Panc1 (cell line): ENCODE measurements at regions not wholly inside any gene's neighbourhood (a gene's known extent, or its start where the extent isn't known, plus 50 kb on each side); places are given as distances from the start of the nearest gene placed in this dataset.

Source experiments
- ATAC-seq: fragments of 200-7000 bp; cut with Tn5 transposase; 2 replicates; pipeline ENCODE4 v1.9.1; 2020; ENCODE audit warnings: mild to moderate bottlenecking, moderate library complexity
- BruUV-seq: library from RNA; stranded (reverse); fragments of 400-500 nt; replicated peaks from 2 replicates; lab custom pipeline; 2021; lab: Mats Ljungman, UMichigan
- CTCF ChIA-PET: fragments of 300-600 bp; sonication (Branson Sonifier 250); formaldehyde crosslinking; loops from one replicate; lab custom pipeline; 2022; ENCODE audit warnings: antibody characterized with exemption; lab: Charles Lee
- POLR2A ChIA-PET: fragments of 300-600 bp; sonication (Branson Sonifier 250); formaldehyde crosslinking; loops from one replicate; lab custom pipeline; 2022; ENCODE audit warnings: antibody characterized with exemption; lab: Charles Lee
- DNase-seq: peaks from one replicate; pipeline ENCODE4 v3.0.0-alpha.2; 2010; ENCODE audit warnings: low read depth, low spot score
- H3K27ac ChIP-seq: 2 replicates; pipeline ENCODE4 v1.5.1; 2011; ENCODE audit warnings: mild to moderate bottlenecking, low read length, inconsistent platforms
- H3K27me3 ChIP-seq: fragments of 200-500 bp; sonication (Bioruptor generic); 2 replicates; pipeline ENCODE4 v1.6.0; 2014; ENCODE audit warnings: low read length, inconsistent platforms; ENCODE audit not compliant: control insufficient read depth, insufficient read depth
- H3K36me3 ChIP-seq: fragments of 200-500 bp; sonication (Bioruptor generic); 2 replicates; pipeline ENCODE4 v1.5.1; 2014; ENCODE audit warnings: inconsistent platforms, mild to moderate bottlenecking, low read length, moderate library complexity; ENCODE audit not compliant: control insufficient read depth, insufficient read depth
- H3K4me1 ChIP-seq: 2 replicates; pipeline ENCODE4 v1.5.1; 2011; ENCODE audit warnings: inconsistent platforms, mild to moderate bottlenecking, low read length, moderate library complexity; ENCODE audit not compliant: control insufficient read depth, insufficient read depth
- H3K4me3 ChIP-seq, 2 experiments: 2 replicates each; pipeline ENCODE4 v1.5.1; 2011 to 2012; ENCODE audit warnings: low read depth in 2 of 2, low read length in 2 of 2, mild to moderate bottlenecking in 2 of 2, inconsistent platforms in 1 of 2, moderate library complexity in 1 of 2
- H3K9me3 ChIP-seq: fragments of 200-500 bp; sonication (Bioruptor generic); 2 replicates; pipeline ENCODE4 v1.5.1; 2014; ENCODE audit warnings: low read depth, mild to moderate bottlenecking, inconsistent platforms, low read length, moderate library complexity; ENCODE audit not compliant: control insufficient read depth, insufficient read depth
- POLR2AphosphoS5 ChIP-seq: IDR thresholded peaks from 2 replicates; pipeline ENCODE4 v1.6.1; 2012; ENCODE audit warnings: mild to moderate bottlenecking, low read depth, low read length, moderate library complexity
- SIN3A ChIP-seq: IDR thresholded peaks from 2 replicates; pipeline ENCODE4 v1.6.1; 2012; ENCODE audit warnings: low read depth, mild to moderate bottlenecking, low read length, moderate library complexity, borderline replicate concordance; ENCODE audit not compliant: insufficient read depth
- TCF7L2 ChIP-seq: IDR thresholded peaks from 2 replicates; pipeline ENCODE4 v1.6.1; 2011; ENCODE audit warnings: mild to moderate bottlenecking, low read depth, low read length, inconsistent platforms
- in situ Hi-C: cut with HindIII; loops from 2 replicates; pipeline ENCODE4 v1.10.0; 2016; ENCODE audit warnings: low sequenced_read_pairs, low pct_unique_long_range_greater_than_20kb
- intact Hi-C: fragments of 100-400 bp; cut with micrococcal nuclease; formaldehyde crosslinking; loops from one replicate; pipeline ENCODE4 v1.10.0; 2022; ENCODE audit not compliant: unreplicated experiment
- TF ChIP-seq, protein P1 (sequence below), 2 experiments: IDR thresholded peaks; 2 replicates each; pipeline ENCODE4 v1.6.1; 2011 to 2012; ENCODE audit warnings: low read depth in 2 of 2, control low read depth in 1 of 2, low read length in 1 of 2, mild to moderate bottlenecking in 1 of 2, moderate library complexity in 1 of 2; ENCODE audit not compliant: insufficient read depth in 1 of 2
- TF ChIP-seq, protein P2 (sequence below): fragments of 450-650 bp; IDR thresholded peaks from 2 replicates; pipeline ENCODE4 v1.5.1; 2017; ENCODE audit warnings: mild to moderate bottlenecking

DNA sequence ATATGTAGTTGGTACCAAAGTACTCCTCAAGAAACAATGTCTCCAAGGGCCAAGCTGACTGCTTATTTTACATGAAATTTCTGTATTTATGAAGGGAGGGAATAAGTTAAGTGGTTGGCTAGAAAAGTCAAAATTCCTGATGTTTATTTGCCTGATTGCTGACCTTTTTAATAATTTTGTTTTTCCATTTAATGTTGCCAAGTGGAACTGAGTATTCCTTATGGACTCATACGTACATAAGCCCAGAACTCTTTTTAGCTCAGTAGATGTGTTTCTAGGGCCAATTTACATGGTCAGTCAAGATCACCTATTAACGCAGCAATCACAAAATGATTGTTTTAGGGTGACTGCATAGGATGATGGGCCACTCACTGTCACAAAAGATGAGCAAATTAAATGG, 78.3 kb upstream of the FZD8 start:
- no peak overlapping the region for H3K4me3 ChIP-seq
- BruUV-seq, result no TSS peak
- no peaks in the 10 kb centered on the region for H3K27me3 ChIP-seq
- CTCF ChIA-PET, result no interaction called here
- no peak for TF ChIP-seq TCF7L2
- TF ChIP-seq POLR2AphosphoS5, result no peak
- TF ChIP-seq SIN3A, result no peak
- TF ChIP-seq, protein P1, sequence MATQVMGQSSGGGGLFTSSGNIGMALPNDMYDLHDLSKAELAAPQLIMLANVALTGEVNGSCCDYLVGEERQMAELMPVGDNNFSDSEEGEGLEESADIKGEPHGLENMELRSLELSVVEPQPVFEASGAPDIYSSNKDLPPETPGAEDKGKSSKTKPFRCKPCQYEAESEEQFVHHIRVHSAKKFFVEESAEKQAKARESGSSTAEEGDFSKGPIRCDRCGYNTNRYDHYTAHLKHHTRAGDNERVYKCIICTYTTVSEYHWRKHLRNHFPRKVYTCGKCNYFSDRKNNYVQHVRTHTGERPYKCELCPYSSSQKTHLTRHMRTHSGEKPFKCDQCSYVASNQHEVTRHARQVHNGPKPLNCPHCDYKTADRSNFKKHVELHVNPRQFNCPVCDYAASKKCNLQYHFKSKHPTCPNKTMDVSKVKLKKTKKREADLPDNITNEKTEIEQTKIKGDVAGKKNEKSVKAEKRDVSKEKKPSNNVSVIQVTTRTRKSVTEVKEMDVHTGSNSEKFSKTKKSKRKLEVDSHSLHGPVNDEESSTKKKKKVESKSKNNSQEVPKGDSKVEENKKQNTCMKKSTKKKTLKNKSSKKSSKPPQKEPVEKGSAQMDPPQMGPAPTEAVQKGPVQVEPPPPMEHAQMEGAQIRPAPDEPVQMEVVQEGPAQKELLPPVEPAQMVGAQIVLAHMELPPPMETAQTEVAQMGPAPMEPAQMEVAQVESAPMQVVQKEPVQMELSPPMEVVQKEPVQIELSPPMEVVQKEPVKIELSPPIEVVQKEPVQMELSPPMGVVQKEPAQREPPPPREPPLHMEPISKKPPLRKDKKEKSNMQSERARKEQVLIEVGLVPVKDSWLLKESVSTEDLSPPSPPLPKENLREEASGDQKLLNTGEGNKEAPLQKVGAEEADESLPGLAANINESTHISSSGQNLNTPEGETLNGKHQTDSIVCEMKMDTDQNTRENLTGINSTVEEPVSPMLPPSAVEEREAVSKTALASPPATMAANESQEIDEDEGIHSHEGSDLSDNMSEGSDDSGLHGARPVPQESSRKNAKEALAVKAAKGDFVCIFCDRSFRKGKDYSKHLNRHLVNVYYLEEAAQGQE (IDR thresholded peaks at IDR 0.05; ENCODE audit: insufficient read depth in 1 of 2, low read depth in 2 of 2, low read length in 1 of 2), result no peak
- TF ChIP-seq, protein P2, sequence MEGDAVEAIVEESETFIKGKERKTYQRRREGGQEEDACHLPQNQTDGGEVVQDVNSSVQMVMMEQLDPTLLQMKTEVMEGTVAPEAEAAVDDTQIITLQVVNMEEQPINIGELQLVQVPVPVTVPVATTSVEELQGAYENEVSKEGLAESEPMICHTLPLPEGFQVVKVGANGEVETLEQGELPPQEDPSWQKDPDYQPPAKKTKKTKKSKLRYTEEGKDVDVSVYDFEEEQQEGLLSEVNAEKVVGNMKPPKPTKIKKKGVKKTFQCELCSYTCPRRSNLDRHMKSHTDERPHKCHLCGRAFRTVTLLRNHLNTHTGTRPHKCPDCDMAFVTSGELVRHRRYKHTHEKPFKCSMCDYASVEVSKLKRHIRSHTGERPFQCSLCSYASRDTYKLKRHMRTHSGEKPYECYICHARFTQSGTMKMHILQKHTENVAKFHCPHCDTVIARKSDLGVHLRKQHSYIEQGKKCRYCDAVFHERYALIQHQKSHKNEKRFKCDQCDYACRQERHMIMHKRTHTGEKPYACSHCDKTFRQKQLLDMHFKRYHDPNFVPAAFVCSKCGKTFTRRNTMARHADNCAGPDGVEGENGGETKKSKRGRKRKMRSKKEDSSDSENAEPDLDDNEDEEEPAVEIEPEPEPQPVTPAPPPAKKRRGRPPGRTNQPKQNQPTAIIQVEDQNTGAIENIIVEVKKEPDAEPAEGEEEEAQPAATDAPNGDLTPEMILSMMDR, result no peak
- H3K36me3 ChIP-seq, result no peaks in the 10 kb centered on the region
- no peak overlapping the region for H3K27ac ChIP-seq
- H3K4me1 ChIP-seq, result no peaks in the 10 kb centered on the region
- DNase-seq (no peak), ATAC-seq (no peak)
- in situ Hi-C loops (no loop called here), intact Hi-C loops (no loop called here)
- H3K9me3 ChIP-seq, result no peaks in the 10 kb centered on the region
- POLR2A ChIA-PET, result no interaction called here

DNA sequence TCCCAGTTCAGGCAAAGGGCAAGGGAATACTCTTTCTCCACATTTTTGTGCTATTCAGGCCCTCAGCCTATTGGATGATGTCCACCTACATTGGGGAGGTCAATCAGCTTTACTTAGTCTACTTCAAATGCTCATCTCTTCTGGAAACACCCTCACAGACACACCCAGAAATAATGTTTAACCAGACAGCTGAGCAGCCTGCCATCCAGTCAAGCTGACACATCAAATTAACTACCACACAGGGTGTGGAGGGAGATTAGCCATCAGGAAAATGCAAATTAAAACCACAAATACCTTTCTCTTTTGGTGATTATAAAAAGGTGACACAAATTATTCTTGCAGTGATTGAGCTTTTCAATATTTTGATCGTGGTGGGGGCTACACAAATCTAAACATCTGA, 74.7 kb upstream of the FZD8 start:
- BruUV-seq, result no TSS peak
- ATAC-seq, result no peak
- in situ Hi-C loops (no loop called here), intact Hi-C loops (no loop called here)
- no peak for DNase-seq
- no peak overlapping the region for H3K4me3 ChIP-seq
- ChIA-PET POLR2A (no interaction called here), CTCF (no interaction called here)
- H3K9me3 ChIP-seq, result no peaks in the 10 kb centered on the region
- no peak overlapping the region for H3K27ac ChIP-seq
- no peaks in the 10 kb centered on the region for H3K36me3 ChIP-seq
- TF ChIP-seq TCF7L2, result no peak
- TF ChIP-seq, protein P1 (IDR thresholded peaks at IDR 0.05; ENCODE audit: insufficient read depth in 1 of 2, low read depth in 2 of 2, low read length in 1 of 2), result no peak
- no peak for TF ChIP-seq SIN3A
- TF ChIP-seq POLR2AphosphoS5, result no peak
- TF ChIP-seq, protein P2, result no peak
- H3K4me1 ChIP-seq, result no peaks in the 10 kb centered on the region
- no peaks in the 10 kb centered on the region for H3K27me3 ChIP-seq
